ENCODE measurements at regions not wholly inside any gene's neighbourhood (a gene's known extent, or its start where the extent isn't known, plus 50 kb on each side); places are given as distances from the start of the nearest gene placed in this dataset.

- H3K36me3 ChIP-seq: no peaks in the 10 kb centered on the region
- no peaks in the 10 kb centered on the region for H3K4me1 ChIP-seq
- ATAC-seq (no peak), DNase-seq (no peak)
- H3K27me3 ChIP-seq: no peaks in the 10 kb centered on the region
- TF ChIP-seq, protein P1, sequence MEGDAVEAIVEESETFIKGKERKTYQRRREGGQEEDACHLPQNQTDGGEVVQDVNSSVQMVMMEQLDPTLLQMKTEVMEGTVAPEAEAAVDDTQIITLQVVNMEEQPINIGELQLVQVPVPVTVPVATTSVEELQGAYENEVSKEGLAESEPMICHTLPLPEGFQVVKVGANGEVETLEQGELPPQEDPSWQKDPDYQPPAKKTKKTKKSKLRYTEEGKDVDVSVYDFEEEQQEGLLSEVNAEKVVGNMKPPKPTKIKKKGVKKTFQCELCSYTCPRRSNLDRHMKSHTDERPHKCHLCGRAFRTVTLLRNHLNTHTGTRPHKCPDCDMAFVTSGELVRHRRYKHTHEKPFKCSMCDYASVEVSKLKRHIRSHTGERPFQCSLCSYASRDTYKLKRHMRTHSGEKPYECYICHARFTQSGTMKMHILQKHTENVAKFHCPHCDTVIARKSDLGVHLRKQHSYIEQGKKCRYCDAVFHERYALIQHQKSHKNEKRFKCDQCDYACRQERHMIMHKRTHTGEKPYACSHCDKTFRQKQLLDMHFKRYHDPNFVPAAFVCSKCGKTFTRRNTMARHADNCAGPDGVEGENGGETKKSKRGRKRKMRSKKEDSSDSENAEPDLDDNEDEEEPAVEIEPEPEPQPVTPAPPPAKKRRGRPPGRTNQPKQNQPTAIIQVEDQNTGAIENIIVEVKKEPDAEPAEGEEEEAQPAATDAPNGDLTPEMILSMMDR (IDR thresholded peaks at IDR 0.05): no peak
- no peak for TF ChIP-seq POLR2A (IDR thresholded peaks at IDR 0.05)
- peaks cover 0 to 20% (median 0%) of the 10 kb centered on the region in 12 donors for H3K9me3 ChIP-seq
- no peak overlapping the region for H3K27ac ChIP-seq
- intact Hi-C loops (cut with DNase I): no loop called here
- 98 to 100% (median 100%) methylated on average over 1 of the region's 1 CpG for WGBS, 4 donors
- H3K4me3 ChIP-seq: no peak overlapping the region
Observed at GRCh38 chr3:40639006-40639405, 114.2 kb downstream of the ZNF621 start.

- WGBS, 4 donors: 83 to 90% (median 88%) methylated on average over 5 of the region's 5 CpGs
- TF ChIP-seq POLR2A (IDR thresholded peaks at IDR 0.05): no peak
- TF ChIP-seq, protein P1 (IDR thresholded peaks at IDR 0.05): no peak
- Histone ChIP-seq H3K4me1 (no peaks in the 10 kb centered on the region), H3K36me3 (no peaks in the 10 kb centered on the region), H3K27me3 (no peaks in the 10 kb centered on the region), H3K9me3 (no peaks in the 10 kb centered on the region), H3K27ac (no peak overlapping the region), H3K4me3 (no peak overlapping the region)
- intact Hi-C loops (cut with DNase I): no loop called here
- ATAC-seq: no peak
- no peak for DNase-seq
Observed at GRCh38 chr3:40642812-40643211, 118.1 kb downstream of the ZNF621 start.

GRCh38 chr3:40645883-40646282, 121.1 kb downstream of the ZNF621 start:
- Histone ChIP-seq H3K4me3 (no peak overlapping the region), H3K27me3 (no peaks in the 10 kb centered on the region), H3K4me1 (no peaks in the 10 kb centered on the region), H3K36me3 (no peaks in the 10 kb centered on the region), H3K27ac (no peak overlapping the region), H3K9me3 (no peaks in the 10 kb centered on the region)
- ATAC-seq (no peak), DNase-seq (no peak)
- TF ChIP-seq, protein P1 (IDR thresholded peaks at IDR 0.05): no peak
- no peak for TF ChIP-seq POLR2A (IDR thresholded peaks at IDR 0.05)
- WGBS, 4 donors: 39 to 57% (median 45%) methylated on average over 3 of the region's 3 CpGs
- intact Hi-C loops (cut with DNase I): no loop called here

DNA sequence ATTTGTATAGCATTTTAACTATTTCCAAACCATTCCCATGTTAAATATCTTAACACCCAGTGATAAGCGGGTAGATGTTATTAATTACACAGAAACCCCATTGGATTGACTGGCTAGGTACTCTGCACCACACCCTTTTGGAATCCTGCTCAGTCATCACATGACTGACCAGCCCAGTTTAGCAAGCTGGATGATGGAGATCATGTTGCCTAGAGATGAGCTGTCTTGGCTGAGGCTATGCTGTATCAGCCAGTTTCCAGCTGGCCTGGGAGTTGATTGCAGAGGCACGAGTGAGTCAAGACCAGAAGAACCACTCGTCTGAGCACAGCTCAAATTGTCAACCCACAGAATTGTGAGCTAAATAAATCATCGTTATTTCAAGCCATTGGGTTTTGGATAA, 124.6 kb downstream of the ZNF621 start:
- Histone ChIP-seq H3K9me3 (no peaks in the 10 kb centered on the region), H3K4me1 (no peaks in the 10 kb centered on the region), H3K27ac (no peak overlapping the region), H3K27me3 (no peaks in the 10 kb centered on the region), H3K36me3 (no peaks in the 10 kb centered on the region), H3K4me3 (no peak overlapping the region)
- ATAC-seq (no peak), DNase-seq (no peak)
- TF ChIP-seq, protein P1 (IDR thresholded peaks at IDR 0.05): no peak
- no peak for TF ChIP-seq POLR2A (IDR thresholded peaks at IDR 0.05)
- intact Hi-C loops (cut with DNase I): no loop called here
- 85 to 95% (median 90%) methylated on average over 4 of the region's 4 CpGs for whole genome bisulfite sequencing, 4 donors

Measured in heart left ventricle (tissue), 16 donors.